GM18508 (cell line): ENCODE measurements at regions not wholly inside any gene's neighbourhood (a gene's known extent, or its start where the extent isn't known, plus 50 kb on each side); places are given as distances from the start of the nearest gene placed in this dataset.
"Not testable (repeated sequence)": the region's sequence is repeated elsewhere in the genome, so short reads cannot be mapped to it uniquely, and the experiment has no call there.

Experiments used
- ATAC-seq: cut with Tn5 transposase; IDR thresholded peaks from one replicate; pipeline ENCODE4 v1.9.1; 2021; ENCODE audit warnings: moderate number of reproducible peaks; ENCODE audit not compliant: insufficient read depth, unreplicated experiment

GRCh38 chr10:36421992-36422391 lies 703.4 kb upstream of the ANKRD30A start:
- no peak for ATAC-seq

GRCh38 chr10:36416513-36416912 lies 708.9 kb upstream of the ANKRD30A start:
- ATAC-seq = no peak

GRCh38 chr10:36412942-36413341 lies 712.5 kb upstream of the ANKRD30A start:
- no peak for ATAC-seq

GRCh38 chr10:36400238-36400637 lies 725.2 kb upstream of the ANKRD30A start:
- not testable (repeated sequence) for ATAC-seq

- ATAC-seq = no peak
Measured at GRCh38 chr10:36393801-36394200, 731.6 kb upstream of the ANKRD30A start.

- no peak for ATAC-seq
Measured at GRCh38 chr10:36391405-36391804, 734.0 kb upstream of the ANKRD30A start.

GRCh38 chr10:36390221-36390620 lies 735.2 kb upstream of the ANKRD30A start:
- ATAC-seq = no peak

GRCh38 chr10:36388166-36388565 lies 737.2 kb upstream of the ANKRD30A start:
- no peak for ATAC-seq

GRCh38 chr10:36385693-36386092 lies 739.7 kb upstream of the ANKRD30A start:
- ATAC-seq = no peak

GRCh38 chr10:36383349-36383748 lies 741.3 kb upstream of the FZD8 start:
- ATAC-seq = no peak

GRCh38 chr10:36381748-36382147 lies 739.7 kb upstream of the FZD8 start:
- ATAC-seq = no peak

- ATAC-seq = no peak
Measured at GRCh38 chr10:36380538-36380937, 738.4 kb upstream of the FZD8 start.

- ATAC-seq = no peak
Measured at GRCh38 chr10:36375107-36375506, 733.0 kb upstream of the FZD8 start.

- ATAC-seq = no peak
Measured at GRCh38 chr10:36373424-36374096, 731.5 kb upstream of the FZD8 start.

GRCh38 chr10:36367362-36367761 lies 725.3 kb upstream of the FZD8 start:
- no peak for ATAC-seq

GRCh38 chr10:36366843-36367242 lies 724.7 kb upstream of the FZD8 start:
- no peak for ATAC-seq

GRCh38 chr10:36366065-36366464 lies 724.0 kb upstream of the FZD8 start:
- no peak for ATAC-seq

GRCh38 chr10:36362257-36362656 lies 720.2 kb upstream of the FZD8 start:
- no peak for ATAC-seq

GRCh38 chr10:36358736-36359135 lies 716.6 kb upstream of the FZD8 start:
- ATAC-seq = no peak

GRCh38 chr10:36354633-36355032 lies 712.5 kb upstream of the FZD8 start:
- ATAC-seq = no peak

GRCh38 chr10:36351159-36351558 lies 709.1 kb upstream of the FZD8 start:
- ATAC-seq = no peak

- no peak for ATAC-seq
Measured at GRCh38 chr10:36349445-36350078, 707.5 kb upstream of the FZD8 start.
